Psoas muscle (tissue), 7 donors: ENCODE measurements at regions not wholly inside any gene's neighbourhood (a gene's known extent, or its start where the extent isn't known, plus 50 kb on each side); places are given as distances from the start of the nearest gene placed in this dataset.
"Not testable (repeated sequence)": the region's sequence is repeated elsewhere in the genome, so short reads cannot be mapped to it uniquely, and the experiment has no call there.

Experiments used
- ATAC-seq, 4 donors: fragments of 200-7000 bp; cut with Tn5 transposase; one replicate each; pipeline ENCODE4 v1.9.1; 2020; ENCODE audit warnings: moderate library complexity in 3 of 4, mild to moderate bottlenecking in 2 of 4
- DNase-seq, 2 donors: peaks; one replicate each; pipeline ENCODE4 v3.0.0-alpha.2; 2020
- H3K27ac ChIP-seq: fragments of 200-600 bp; one replicate; pipeline ENCODE4 v1.8.0; 2022
- H3K27me3 ChIP-seq, 3 donors: fragments of 200-600 bp in 1 of 3; one replicate each; pipeline versions ENCODE4 v1.6.1 to v1.8.0; 2013 to 2022; ENCODE audit warnings: low read length in 2 of 3, mild to moderate bottlenecking in 2 of 3, moderate library complexity in 1 of 3; ENCODE audit not compliant: insufficient read depth in 3 of 3
- H3K36me3 ChIP-seq, 2 donors: fragments of 200-600 bp in 1 of 2; one replicate each; pipeline versions ENCODE4 v1.6.1 to v1.8.0; 2013 to 2022; ENCODE audit warnings: low read depth in 1 of 2, mild to moderate bottlenecking in 1 of 2, moderate library complexity in 1 of 2; ENCODE audit not compliant: insufficient read depth in 1 of 2
- H3K4me1 ChIP-seq: fragments of 200-600 bp; one replicate; pipeline ENCODE4 v1.8.0; 2022
- H3K4me3 ChIP-seq: fragments of 200-600 bp; one replicate; pipeline ENCODE4 v1.8.0; 2022; ENCODE audit warnings: mild to moderate bottlenecking
- H3K9me3 ChIP-seq: fragments of 200-600 bp; one replicate; pipeline ENCODE4 v1.8.0; 2022
- WGBS, 3 donors: extraction: QIAGEN DNeasy Blood & Tissue Kit; methylation state at CpG; one replicate each; pipeline versions ENCODE4 v1.1.6 to v1.1.7; 2013; 5-methylcytosine and 5-hydroxymethylcytosine counted together
- intact Hi-C, 2 donors: fragments of 100-400 bp; cut with DNase I; formaldehyde crosslinking; loops; one replicate each; pipeline versions ENCODE4 v1.11.0 to v1.14.2; 2022
- TF ChIP-seq, protein P1 (sequence below): fragments of 200-600 bp; IDR thresholded peaks from one replicate; pipeline ENCODE4 v1.8.0; 2022; ENCODE audit warnings: antibody characterized with exemption
- donor health status: healthy with polysubstance abuse.
- donor health status: DM: no; HTN: no; CAD: no; lungs with moderate emphysema.
- donor health status: Bipolar disorder and iron deficiency.
- donor health status: healthy.
- donor health status: DM: yes; HTN: yes; CAD: no.
- donor health status: DM: no; HTN: no; CAD: no.
- donor health status: DM: yes; HTN: yes; CAD: no.

DNA sequence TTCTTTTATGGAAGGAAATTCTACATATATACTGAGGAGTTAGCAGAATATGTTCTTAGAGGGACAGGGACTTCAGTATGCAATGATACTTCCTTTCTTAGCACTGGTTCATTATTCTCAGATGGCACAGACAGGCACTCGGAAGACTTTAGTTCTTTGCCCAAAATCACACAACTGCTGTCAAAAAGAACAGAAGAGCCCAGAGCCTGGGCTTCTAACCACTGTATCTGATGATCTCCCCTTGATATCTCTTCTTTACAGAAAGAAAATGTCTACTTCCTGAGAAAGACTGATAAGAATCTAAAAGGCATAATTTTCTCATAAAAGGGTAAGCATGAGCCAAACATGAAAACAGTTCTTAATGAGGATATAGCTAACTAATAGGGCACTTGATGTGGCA lies 2034.2 kb upstream of the PRR20A start:
- Histone ChIP-seq H3K4me1 (no peaks in the 10 kb centered on the region), H3K36me3 (no peaks in the 10 kb centered on the region), H3K27ac (no peak overlapping the region), H3K4me3 (no peak overlapping the region), H3K9me3 (no peaks in the 10 kb centered on the region), H3K27me3 (no peaks in the 10 kb centered on the region)
- TF ChIP-seq, protein P1, sequence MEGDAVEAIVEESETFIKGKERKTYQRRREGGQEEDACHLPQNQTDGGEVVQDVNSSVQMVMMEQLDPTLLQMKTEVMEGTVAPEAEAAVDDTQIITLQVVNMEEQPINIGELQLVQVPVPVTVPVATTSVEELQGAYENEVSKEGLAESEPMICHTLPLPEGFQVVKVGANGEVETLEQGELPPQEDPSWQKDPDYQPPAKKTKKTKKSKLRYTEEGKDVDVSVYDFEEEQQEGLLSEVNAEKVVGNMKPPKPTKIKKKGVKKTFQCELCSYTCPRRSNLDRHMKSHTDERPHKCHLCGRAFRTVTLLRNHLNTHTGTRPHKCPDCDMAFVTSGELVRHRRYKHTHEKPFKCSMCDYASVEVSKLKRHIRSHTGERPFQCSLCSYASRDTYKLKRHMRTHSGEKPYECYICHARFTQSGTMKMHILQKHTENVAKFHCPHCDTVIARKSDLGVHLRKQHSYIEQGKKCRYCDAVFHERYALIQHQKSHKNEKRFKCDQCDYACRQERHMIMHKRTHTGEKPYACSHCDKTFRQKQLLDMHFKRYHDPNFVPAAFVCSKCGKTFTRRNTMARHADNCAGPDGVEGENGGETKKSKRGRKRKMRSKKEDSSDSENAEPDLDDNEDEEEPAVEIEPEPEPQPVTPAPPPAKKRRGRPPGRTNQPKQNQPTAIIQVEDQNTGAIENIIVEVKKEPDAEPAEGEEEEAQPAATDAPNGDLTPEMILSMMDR, result no peak
- ATAC-seq (no peak), DNase-seq (no peak)
- intact Hi-C loops, result no loop called here
- 79 to 83% (median 81%) methylated on average over 1 of the region's 1 CpG for WGBS, 3 donors

DNA sequence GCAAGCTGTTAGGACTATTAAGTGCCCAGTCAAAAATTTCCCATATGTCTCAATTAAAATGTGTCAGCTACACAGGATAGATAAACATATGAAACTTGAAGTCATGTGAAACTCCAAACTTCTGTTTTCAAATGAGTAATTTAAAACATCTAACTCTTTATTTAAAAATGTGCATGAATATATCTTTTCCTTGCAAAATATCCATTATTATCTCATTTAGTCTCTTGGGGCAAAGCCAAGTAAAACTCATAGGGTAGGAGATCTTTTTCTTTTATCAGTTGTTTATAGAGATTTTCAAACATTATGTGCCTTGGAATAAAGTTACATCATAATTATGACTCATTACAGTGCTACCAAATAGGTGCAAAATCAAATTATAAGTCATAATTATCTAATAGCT lies 2020.1 kb upstream of the PRR20A start:
- no peaks in the 10 kb centered on the region for H3K9me3 ChIP-seq
- H3K27me3 ChIP-seq, result no peaks in the 10 kb centered on the region
- no peak for ATAC-seq
- H3K27ac ChIP-seq, result no peak overlapping the region
- intact Hi-C loops, result no loop called here
- H3K36me3 ChIP-seq, result no peaks in the 10 kb centered on the region
- no peak overlapping the region for H3K4me3 ChIP-seq
- no peak for DNase-seq
- TF ChIP-seq, protein P1, result no peak
- H3K4me1 ChIP-seq, result no peaks in the 10 kb centered on the region

DNA sequence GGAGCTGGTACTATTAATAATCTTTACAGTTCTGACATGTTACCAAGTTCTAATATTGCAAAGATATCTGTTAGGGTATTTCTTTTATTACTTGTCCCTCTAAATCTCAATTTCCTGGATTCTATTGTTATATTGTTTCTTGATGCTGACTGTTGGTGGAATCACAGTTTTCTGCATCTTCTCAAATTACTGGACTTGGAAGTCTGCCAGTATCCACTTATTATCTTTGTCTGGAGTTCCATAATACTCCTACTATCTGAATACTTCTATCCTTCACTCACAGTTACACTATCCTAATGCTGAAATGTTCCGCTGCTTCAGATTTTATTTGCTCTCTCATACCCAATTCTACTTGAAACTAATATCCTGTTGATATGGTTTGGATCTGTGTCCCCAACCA lies 1985.7 kb upstream of the PRR20A start:
- DNase-seq, result no peak
- no peak overlapping the region for H3K27ac ChIP-seq
- no peak for ATAC-seq
- TF ChIP-seq, protein P1, result no peak
- H3K4me1 ChIP-seq, result no peaks in the 10 kb centered on the region
- H3K36me3 ChIP-seq, result no peaks in the 10 kb centered on the region
- no peaks in the 10 kb centered on the region for H3K27me3 ChIP-seq
- intact Hi-C loops, result no loop called here
- H3K9me3 ChIP-seq, result peaks cover 2% of the 10 kb centered on the region
- 76 to 90% (median 87%) methylated on average over 1 of the region's 1 CpG for WGBS, 3 donors
- no peak overlapping the region for H3K4me3 ChIP-seq

DNA sequence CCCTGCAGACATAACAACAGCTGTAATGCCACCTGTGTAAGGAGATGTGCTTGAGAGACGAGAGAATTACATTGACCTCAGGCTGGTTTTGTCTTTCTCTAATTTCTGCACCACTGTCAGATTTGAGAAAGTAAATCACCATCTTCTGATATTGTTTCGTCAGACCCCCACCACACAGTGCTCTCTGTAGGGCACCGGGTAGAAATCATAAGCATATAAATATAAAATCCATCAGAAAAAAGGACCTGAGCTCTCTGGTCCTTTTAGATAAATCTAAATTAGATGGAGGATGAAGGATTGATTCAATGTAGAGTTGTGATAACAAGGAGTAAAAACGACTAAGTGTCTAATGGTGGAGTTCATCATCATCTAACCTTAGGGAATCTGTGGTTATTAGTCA lies 1981.0 kb upstream of the PRR20A start:
- no peaks in the 10 kb centered on the region for H3K4me1 ChIP-seq
- H3K4me3 ChIP-seq, result no peak overlapping the region
- no peak for DNase-seq
- TF ChIP-seq, protein P1, result no peak
- H3K36me3 ChIP-seq, result no peaks in the 10 kb centered on the region
- ATAC-seq, result no peak
- 43 to 53% (median 46%) methylated on average over 4 of the region's 4 CpGs for WGBS, 3 donors
- H3K9me3 ChIP-seq, result peaks cover 2% of the 10 kb centered on the region
- H3K27ac ChIP-seq, result no peak overlapping the region
- intact Hi-C loops, result loop anchor here in 1 of 2 donors (1.0 to 2.0 kb wide), 2 partner anchors 13 to 47 kb away; no protein-coding TSS in a partner anchor
- H3K27me3 ChIP-seq, result no peaks in the 10 kb centered on the region

DNA sequence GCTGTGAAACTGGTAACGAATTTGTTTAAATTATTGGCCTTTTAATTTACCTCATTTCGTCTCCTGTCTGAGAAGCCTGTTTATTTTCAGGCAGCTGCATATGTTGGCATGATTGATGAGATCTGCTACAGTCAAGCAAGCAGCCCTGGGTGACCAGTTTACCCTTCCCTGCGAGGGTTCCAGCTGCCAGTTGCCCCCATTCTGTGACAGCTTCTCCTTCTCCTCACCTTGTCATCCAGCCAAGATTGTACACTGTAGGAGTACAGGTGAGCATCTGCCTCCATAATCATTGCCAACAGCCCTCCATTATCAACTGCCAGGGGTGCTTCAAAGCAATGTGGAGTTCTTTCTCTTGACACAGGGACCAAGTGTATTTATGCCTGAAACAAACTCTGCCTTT lies 1979.9 kb upstream of the PRR20A start:
- peaks cover 2% of the 10 kb centered on the region for H3K9me3 ChIP-seq
- TF ChIP-seq, protein P1, result no peak
- DNase-seq (no peak), ATAC-seq (no peak)
- H3K4me1 ChIP-seq, result no peaks in the 10 kb centered on the region
- no peak overlapping the region for H3K4me3 ChIP-seq
- no peak overlapping the region for H3K27ac ChIP-seq
- H3K27me3 ChIP-seq, result no peaks in the 10 kb centered on the region
- 29 to 44% (median 39%) methylated on average over 3 of the region's 3 CpGs for WGBS, 3 donors
- intact Hi-C loops, result loop anchor here in 1 of 2 donors (1.0 kb wide), 1 partner anchor 11 kb away; no protein-coding TSS in a partner anchor
- H3K36me3 ChIP-seq, result no peaks in the 10 kb centered on the region

DNA sequence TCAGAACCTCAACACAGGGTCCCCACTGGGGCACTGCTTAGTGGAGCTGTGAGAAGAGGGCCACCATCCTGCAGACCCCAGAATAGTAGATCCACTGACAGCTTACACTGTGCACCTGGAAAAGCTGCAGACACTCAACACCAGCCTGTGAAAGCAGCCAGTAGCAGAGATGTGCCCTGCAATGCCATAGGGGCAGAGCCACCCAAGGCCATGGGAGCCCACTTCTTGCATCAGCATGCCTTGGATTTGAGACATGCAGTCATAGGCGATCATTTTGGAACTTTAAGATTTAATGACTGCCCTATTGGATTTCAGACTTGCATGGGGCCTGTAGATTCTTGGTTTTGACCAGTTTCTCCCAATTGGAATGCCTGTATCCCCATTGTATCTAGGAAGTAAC lies 1962.1 kb upstream of the PRR20A start:
- ATAC-seq, H3K36me3 ChIP-seq, DNase-seq, intact Hi-C loops, H3K27me3 ChIP-seq, H3K27ac ChIP-seq, H3K4me1 ChIP-seq, H3K9me3 ChIP-seq, H3K4me3 ChIP-seq: not testable (repeated sequence)
- 79 to 92% (median 91%) methylated on average over 1 of the region's 1 CpG for WGBS, 3 donors
